ENCODE measurements at regions not wholly inside any gene's neighbourhood (a gene's known extent, or its start where the extent isn't known, plus 50 kb on each side); places are given as distances from the start of the nearest gene placed in this dataset.
"Not testable (repeated sequence)": the region's sequence is repeated elsewhere in the genome, so short reads cannot be mapped to it uniquely, and the experiment has no call there.

DNA sequence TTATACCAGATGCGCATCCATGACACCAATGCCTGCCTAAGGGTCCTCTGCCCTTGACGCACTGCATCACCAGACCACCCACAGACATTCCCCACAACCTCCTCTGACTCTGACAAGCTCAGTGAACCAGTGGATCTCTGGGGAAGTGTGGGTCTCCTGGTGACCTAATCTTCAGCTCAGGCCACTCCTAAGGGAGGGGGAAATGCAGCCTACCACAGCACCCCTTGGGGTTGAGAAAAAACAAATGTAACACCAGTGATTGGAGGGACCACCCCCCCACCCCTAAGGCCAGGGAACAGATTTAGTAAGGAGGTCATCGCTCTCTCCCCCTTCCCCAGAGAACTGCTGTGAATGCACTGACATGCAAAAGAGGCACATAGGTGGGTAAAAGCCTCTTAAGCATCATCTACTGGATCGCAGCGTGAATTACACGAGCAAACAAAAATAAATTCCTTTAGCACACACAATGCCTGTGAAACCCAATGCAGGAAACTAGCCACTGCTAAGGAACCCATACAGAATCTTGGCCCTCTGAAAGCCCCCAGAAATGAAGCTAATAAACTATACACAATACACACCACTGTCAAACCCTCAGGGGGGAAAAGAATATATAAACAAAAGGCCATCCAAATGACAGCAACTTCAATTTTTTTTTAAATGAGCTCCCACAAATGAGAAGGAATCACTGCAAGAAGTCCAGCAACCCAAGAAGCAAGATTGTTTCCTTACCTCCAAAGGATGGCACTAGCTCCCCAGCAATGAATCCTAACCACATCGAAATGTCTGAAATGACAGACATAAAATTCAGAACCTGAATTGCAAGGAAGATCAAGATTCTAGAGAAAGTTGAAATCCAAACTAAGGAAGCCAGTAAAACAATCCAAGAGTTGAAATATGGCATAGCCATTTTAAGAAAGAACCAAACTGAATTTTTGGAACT lies 513.7 kb upstream of the PTGER4 start:
- no peak for DNase-seq (ENCODE audit: low read depth in 3 of 3, low spot score in 2 of 3)

DNA sequence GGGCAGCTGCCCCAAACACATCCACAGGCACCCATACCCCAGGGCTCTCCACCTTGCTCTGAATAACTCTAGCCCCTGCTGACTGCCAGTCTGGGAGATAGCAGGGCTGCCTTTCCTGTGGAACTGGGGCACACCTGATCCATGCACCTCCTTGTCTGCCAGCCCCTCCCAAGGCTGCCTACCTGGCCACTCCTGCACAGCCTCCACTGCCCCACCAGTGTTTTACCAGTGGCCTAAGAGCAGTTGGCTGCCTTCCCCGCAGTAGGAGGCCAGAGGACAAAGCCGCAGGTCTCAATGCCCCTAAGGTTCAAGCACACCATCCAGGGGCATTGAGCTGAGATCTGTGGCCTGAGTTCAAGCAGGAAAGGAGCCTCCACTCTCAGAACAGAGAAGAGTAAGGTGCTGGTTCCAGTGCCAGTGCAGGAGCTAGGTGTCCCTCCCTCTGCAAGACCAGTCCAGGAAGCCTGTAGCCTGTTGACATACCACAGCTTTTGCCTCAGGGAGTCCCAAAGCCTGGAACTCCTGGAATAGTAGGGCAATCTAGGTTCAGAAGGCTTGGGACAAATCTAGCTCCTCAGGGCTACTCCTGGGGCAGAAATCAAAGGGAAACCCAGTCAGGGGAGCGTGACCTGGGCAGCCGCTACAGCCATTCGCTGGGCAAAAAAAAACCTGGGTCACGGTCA lies 514.5 kb upstream of the PTGER4 start:
- DNase-seq (ENCODE audit: low read depth in 3 of 3, low spot score in 2 of 3), result no peak

DNA sequence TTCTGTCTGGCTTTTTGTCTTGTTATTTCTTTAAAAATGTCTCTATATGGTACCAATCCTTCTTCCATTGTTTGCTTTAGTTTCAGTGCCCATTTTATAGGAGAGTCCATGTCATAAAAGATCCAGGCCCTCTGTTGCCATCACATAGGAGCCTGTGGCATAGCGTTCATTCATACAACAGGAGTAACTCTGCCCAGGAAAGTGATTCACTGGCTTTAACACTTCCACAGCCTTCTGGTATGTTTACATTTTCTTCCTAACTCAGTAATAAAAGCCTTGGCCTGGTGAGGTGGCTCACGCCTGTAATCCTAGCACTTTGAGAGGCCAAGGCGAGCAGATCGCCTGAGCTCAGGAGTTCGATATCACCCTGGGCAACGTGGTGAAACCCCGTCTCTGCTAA lies 519.3 kb upstream of the PTGER4 start:
- no peak for DNase-seq (ENCODE audit: low read depth in 3 of 3, low spot score in 2 of 3)

DNA sequence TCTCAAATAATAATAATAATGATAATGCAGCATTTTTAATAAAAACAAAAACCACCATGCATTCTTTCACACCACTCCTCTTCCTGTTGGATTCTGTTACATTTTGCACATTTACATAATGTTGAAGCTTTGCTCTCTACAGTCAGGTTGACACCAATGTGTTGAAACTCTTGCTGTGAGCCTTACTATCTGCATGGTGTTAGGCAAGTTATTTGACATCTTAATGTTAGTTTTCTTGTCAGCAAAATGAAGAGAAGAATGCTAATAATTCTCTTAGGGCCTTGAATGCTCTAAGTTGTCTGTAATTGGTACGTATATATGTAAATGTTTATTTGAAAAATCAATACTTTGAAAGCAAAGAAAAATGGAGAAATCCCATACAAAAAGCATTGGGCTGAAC lies 525.5 kb upstream of the PTGER4 start:
- DNase-seq (ENCODE audit: low read depth in 3 of 3, low spot score in 2 of 3), result no peak

DNA sequence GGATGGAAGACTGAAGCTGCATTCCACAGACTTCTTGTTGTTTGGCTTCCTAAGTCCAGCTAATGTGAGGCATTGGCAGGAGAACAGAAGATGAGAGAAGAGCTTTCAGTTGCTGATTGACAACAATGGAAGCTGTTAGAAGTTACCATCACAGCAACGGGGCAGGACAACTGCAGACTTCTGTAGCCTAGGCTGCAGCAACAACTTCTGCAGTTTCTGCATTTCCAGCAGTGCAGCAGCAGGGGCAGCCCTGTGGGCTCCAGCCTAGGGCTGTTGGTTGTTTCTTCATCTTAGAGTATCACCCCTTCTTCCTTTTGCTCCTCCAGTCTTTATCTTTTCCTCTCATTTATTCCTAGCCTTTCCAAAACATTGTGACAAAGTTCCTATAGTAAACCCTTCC lies 528.8 kb upstream of the PTGER4 start:
- DNase-seq (ENCODE audit: low read depth in 3 of 3, low spot score in 2 of 3), result no peak

DNA sequence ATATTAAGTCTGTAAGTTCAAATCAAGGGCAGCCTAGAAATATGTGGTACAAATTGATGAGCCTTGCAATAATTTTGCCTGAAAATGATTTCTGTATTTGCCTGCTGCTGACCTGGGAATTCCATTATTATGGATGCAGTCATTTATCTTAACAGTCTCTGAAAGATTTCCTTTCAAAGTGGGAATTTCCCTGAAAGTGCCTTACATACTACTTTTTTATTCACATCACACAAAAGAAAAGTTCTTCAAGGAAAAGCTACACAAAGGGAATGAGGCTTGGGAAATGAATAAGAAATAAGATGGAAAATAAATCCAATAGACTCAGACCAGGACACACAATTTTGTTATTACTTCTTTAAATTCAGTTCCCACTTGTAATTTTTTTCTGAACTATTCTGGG lies 537.8 kb upstream of the PTGER4 start:
- DNase-seq (ENCODE audit: low read depth in 3 of 3, low spot score in 2 of 3), result no peak

DNA sequence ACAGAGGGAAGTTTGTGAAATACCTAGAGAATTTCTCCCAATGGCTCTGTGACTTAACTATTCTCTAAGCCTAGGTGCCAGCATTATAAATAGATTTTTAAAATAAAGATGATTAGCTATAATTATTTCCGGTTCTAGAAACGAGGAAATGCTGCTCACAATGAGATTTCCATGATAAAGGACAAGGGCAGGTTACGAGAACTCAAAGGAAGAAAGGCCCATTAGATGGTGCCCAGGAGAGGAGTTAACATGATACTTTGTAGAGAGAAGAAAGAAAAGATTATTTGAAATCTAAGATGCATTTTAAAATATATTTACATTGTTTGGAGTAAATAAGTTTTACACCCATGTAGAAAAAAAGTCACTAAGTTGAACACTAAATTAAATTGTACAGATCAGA lies 538.3 kb upstream of the PTGER4 start:
- DNase-seq (ENCODE audit: low read depth in 3 of 3, low spot score in 2 of 3), result no peak

DNA sequence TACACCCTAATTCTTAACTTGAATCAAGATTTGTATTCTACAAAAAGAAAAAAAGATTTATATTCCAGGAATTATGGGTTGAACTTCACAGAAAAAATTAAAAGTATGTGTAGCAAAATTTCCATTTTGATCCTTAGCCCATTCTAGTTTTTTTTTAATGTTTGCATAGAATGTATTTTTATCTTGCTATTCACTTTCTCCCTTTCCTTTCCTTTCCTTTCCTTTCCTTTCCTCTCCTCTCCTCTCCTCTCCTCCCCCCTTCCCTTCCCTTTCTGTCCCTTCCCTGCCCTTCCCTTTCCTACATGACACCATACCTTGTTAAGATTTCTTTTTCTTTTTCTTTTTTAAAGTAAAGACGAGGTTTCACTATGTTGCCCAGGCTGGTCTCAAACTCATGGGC lies 542.5 kb upstream of the PTGER4 start:
- no peak for DNase-seq (ENCODE audit: low read depth in 3 of 3, low spot score in 2 of 3)

DNA sequence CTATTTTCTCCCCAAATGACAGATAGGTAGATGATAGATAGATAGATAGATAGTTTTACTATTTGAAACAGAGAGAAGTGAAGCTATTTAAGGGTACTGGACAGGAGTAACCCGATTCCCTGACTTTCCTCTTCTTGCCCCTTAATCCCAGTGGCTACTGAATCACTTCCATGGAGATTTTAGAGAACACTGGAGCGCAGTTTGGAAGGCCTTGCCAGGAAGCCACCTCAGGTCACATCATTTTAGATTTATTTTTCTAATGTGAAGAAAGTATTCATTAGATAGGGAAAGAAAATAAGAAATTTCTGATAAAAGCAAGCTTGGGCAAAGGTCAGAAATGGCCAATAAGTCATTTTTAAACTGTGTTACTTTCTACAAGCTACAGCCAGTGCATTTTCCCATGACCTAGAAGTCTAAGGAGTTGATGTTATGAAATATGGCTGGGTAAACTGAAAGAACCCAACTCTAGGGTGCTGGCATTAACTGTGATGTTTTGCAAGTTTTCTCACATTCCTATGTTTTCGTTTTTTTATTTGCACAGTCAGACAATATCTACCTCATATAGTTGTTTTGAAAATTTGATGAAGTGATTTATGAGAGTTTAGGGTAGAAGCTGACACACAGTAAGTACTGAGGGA lies 544.7 kb upstream of the PTGER4 start:
- DNase-seq (ENCODE audit: low read depth in 3 of 3, low spot score in 2 of 3), result no peak

DNA sequence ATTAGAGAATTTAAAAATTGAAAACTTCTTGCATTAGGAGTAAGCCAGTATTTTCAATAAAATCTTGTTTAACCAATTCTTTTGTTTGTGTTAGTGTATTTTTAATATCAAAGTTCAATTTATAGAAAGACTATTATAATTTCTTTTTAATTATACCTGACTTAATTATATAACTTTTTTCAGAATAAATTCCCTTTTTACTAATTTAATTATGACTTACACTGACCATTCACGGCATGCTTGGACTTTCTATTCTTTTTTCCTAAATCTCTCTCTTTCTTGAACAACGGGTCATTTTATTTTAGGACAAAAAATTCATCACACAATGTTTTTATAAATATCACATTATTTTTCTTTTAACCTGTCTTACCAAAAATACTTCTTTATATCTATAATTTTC lies 555.3 kb upstream of the PTGER4 start:
- no peak for DNase-seq (ENCODE audit: low read depth in 3 of 3, low spot score in 2 of 3)

DNA sequence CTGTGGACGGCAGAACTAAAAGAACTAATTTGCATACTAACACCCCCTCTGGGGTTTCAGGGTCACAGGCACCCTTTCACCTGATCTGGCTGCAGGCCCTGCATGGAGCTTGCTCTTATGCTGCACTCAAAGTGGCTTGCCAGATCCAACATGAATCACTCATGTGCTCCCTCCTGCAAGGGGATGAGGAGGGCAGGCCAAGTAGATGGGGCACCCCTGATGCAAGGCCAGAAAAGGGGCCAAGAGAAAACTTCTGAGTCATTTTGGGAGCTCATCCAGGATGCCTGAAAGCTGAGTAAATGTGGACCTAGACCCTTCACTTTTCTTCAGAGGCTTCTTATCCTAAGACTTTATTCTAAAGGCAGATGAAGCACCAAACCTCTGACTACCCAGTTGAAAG lies 558.5 kb upstream of the PTGER4 start:
- no peak for DNase-seq (ENCODE audit: low read depth in 3 of 3, low spot score in 2 of 3)

DNA sequence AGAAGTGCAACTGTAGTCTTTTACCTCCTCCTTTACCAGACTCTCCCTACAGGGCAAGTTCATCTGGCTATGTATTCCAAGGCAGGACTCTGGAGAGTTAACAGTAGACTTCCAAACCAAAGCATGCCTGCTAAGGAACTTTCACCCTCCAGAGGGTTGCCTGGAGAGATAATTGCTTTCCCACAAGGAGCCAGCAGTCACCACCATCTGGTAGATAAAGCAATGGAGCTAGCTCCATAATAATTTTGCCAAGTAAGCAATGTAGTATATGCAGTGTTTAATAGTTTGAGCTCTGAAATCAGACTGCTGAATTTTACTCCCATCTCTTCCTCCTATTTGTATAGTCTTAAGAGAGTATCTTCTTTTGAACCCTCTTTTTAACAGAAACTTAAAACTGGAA lies 566.8 kb upstream of the PTGER4 start:
- DNase-seq (ENCODE audit: low read depth in 3 of 3, low spot score in 2 of 3), result no peak

DNA sequence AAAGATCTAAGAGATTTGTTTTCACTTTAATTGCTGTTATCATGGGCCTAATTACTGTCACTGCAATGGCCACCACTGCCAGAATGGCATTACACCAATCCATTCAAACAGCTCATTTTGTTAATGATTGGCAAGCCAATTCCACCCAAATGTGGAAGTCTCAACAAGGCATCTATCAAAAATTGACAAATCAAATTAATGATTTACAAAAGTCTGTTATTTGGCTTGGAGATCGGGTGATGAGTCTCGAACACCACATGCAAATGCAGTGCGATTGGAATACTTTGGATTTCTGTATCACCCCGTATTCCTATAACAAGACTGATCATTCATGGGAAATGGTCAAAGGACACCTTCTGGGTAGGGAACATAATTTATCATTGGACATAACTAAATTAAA lies 568.7 kb upstream of the PTGER4 start:
- DNase-seq (ENCODE audit: low read depth in 3 of 3, low spot score in 2 of 3), result not testable (repeated sequence)

DNA sequence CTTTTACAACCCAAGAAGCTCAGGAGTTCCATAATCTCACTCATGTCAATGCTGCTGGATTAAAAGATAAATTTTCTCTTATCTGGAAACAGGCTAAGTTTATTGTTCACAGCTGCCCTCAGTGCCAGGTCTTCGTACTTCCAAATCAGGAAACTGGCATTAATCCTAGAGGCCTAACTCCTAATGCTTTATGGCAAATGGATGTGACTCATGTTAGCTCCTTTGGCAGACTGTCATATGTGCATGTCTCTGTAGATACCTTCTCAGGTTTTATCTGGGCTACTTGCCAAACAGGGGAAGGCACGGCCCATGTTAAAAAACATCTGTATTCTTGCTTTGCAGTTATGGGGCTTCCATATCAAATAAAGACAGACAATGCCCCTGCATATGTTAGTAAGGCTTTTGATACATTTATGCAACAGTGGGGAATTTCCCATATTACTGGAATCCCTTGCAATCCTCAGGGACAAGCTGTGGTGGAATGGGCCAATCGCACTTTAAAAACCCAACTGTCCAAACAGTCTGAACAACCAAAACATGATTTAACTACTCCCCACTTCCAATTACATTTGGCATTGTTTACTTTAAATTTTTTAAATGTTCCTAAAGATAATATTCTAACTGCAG lies 570.8 kb upstream of the PTGER4 start:
- not testable (repeated sequence) for DNase-seq (ENCODE audit: low read depth in 3 of 3, low spot score in 2 of 3)

DNA sequence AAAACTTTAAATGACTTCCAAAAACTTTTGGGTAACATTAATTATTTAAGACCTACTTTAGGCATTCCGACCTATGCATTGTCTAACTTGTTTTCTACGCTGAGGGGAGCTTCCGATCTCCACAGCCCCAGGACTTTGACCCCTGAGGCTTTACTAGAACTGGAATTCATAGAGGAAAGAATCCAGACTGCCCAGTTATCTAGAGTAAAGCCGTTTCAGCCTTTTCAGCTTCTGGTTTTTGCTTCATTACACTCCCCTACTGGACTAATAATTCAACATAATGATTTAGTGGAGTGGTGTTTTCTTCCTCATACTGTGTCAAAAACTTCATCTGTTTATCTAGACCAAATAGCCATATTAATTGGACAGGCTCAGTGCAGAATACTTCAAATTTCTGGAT lies 571.9 kb upstream of the PTGER4 start:
- DNase-seq (ENCODE audit: low read depth in 3 of 3, low spot score in 2 of 3), result not testable (repeated sequence)

DNA sequence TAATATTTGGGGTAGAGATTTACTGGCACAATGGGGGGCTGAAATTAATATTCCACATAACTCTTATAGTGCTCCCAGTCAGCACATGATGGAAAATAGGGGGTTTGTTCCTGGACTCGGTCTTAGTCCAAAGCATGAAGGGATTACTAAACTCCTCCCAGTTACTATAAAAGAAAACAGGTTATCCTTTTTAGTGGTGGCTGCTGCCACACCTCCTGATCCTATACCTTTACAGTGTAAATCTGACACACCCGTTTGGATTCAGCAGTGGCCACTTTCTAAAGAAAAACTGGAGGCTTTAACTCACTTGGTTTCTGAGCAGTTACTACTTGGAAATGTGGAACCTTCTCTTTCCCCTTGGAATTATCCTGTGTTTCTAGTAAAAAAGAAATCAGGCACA lies 572.9 kb upstream of the PTGER4 start:
- no peak for DNase-seq (ENCODE audit: low read depth in 3 of 3, low spot score in 2 of 3)

DNA sequence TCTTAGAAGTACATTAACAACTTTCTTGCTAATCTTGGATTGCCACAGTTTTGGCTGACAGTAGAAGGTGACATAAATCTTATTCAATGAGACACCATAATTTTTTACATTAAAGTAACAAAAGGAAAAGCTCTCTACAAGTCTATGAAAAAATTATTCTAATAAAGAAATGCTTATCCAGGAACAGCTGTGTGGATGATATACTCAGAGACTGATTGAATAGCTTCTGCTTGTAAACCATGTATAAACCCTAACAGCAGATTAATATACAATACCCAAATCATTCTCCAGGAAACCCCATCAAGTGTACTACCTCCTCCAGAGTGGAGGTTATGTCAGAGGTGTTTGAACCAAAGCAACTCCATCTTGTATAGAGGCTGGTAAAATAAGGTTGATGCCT lies 581.4 kb upstream of the PTGER4 start:
- DNase-seq (ENCODE audit: low read depth in 3 of 3, low spot score in 2 of 3), result no peak

DNA sequence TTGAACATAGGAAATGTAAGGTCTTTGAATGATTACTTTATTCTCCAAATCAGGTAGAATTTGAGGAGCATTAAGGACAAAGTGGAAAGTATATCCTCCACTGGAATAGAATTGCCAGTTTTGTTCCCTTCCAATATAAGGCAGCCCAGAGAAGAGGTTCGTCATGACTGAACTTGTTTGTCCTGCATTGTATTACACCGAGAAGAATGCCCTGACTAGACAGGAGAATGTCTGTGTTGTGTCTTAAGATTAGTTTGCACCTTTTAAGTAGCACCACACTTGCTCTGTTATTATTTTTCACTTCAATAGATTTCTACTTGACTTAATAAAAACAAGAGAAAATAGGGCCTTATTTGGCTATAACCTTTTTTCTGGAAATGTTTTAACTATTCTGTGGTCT lies 586.2 kb upstream of the PTGER4 start:
- no peak for DNase-seq (ENCODE audit: low read depth in 3 of 3, low spot score in 2 of 3)

DNA sequence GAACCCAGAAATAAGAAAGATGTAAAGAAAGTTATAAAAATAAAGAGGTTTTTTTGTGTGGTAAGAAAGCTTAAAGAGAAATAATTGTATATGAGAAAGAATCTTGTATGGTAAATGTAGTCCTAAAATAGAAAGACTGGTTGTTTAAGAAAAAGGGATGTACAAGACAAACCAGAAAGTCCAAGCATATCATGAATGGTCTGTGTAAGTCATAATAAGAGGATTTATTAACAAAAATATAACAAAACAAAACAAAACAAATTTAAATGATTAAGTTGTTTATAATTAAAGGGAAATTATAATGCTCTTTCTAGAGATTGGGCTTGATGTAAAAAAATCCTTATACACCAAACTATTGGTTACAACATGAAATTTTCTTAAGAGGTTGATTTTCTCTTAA lies 590.4 kb upstream of the PTGER4 start:
- DNase-seq (ENCODE audit: low read depth in 3 of 3, low spot score in 2 of 3), result no peak

DNA sequence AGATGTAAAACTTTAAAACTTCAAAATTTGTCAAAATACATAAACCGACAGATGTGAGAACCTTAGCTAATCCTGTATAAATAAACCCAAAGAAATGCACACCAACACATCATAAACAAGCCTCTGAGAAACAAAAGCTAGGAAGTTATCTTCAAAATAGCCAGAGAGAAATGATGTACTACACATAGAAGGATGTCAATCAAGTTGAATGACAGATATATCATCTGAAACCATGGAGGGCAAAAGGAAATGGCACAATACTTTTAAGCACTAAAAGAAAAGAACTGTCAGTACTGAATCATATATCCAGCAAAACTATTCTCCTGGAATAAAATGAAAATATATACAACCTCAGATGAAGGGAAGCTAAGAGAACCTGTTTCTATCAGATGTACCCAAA lies 595.1 kb upstream of the PTGER4 start:
- no peak for DNase-seq (ENCODE audit: low read depth in 3 of 3, low spot score in 2 of 3)

DNA sequence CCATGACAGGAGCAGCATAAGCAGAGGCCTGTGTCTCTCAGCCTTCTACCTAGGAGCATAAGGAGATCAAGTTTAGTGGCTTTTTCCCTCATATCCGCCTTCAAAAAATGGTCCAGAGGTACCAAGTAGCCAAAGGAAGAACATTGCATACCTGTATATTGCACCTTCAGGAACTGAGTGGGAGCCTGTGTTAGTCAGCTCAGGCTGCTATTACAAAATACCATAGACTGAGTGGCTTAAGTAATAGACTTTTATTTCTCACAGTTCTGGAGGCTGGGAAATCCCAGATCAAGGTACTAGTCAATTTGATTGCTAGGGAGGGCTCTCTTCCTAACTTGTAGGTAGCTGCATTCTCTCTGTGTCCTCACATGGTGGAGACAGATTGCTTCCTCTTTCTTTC lies 597.4 kb upstream of the PTGER4 start:
- no peak for DNase-seq (ENCODE audit: low read depth in 3 of 3, low spot score in 2 of 3)

Measured in right renal cortex interstitium (tissue), 3 donors.